CD14-positive monocyte (primary cell): ENCODE measurements at regions not wholly inside any gene's neighbourhood (a gene's known extent, or its start where the extent isn't known, plus 50 kb on each side); places are given as distances from the start of the nearest gene placed in this dataset.
A peak's percentile ranks its signal among the peaks of the same experiment; 100 is the strongest.

Source experiments
- DNase-seq, 3 donors: peaks; one replicate each; pipeline ENCODE4 v3.0.0-alpha.2; 2011 to 2022
- H2AFZ ChIP-seq: 2 replicates; pipeline ENCODE4 v1.6.0; 2012; ENCODE audit warnings: mild to moderate bottlenecking, low read depth, low read length, inconsistent platforms; ENCODE audit not compliant: insufficient read depth, poor library complexity, severe bottlenecking
- H3K27ac ChIP-seq, 2 donors: 1 replicate in 1 of 2; 2 replicates in 1 of 2; pipeline ENCODE4 v1.5.1; 2012 to 2013; ENCODE audit warnings: low read length in 2 of 2, control low read depth in 1 of 2, inconsistent platforms in 1 of 2, low read depth in 1 of 2, mild to moderate bottlenecking in 1 of 2
- H3K27me3 ChIP-seq, 2 donors: one replicate each; pipeline versions ENCODE4 v1.6.0 to v1.6.1; 2011 to 2013; ENCODE audit warnings: low read length in 2 of 2; ENCODE audit not compliant: control insufficient read depth in 2 of 2, insufficient read depth in 2 of 2
- H3K36me3 ChIP-seq, 2 donors: replicated peaks in 1 of 2; 1 replicate in 1 of 2; 2 replicates in 1 of 2; pipeline versions ENCODE4 v1.5.1 to v1.6.1; 2012 to 2013; ENCODE audit warnings: low read length in 2 of 2, control low read depth in 1 of 2, inconsistent platforms in 1 of 2, mild to moderate bottlenecking in 1 of 2; ENCODE audit not compliant: insufficient read depth in 2 of 2, control insufficient read depth in 1 of 2
- H3K4me1 ChIP-seq, 2 donors: 1 replicate in 1 of 2; 2 replicates in 1 of 2; pipeline versions ENCODE4 v1.5.1 to v1.6.1; 2012 to 2013; ENCODE audit warnings: low read length in 2 of 2, control low read depth in 1 of 2, inconsistent platforms in 1 of 2, mild to moderate bottlenecking in 1 of 2, moderate library complexity in 1 of 2; ENCODE audit not compliant: insufficient read depth in 2 of 2, control insufficient read depth in 1 of 2
- H3K4me2 ChIP-seq: replicated peaks from 2 replicates; pipeline ENCODE3; 2012; ENCODE audit warnings: low read length, moderate library complexity, mild to moderate bottlenecking; ENCODE audit not compliant: poor library complexity, severe bottlenecking; ENCODE audit errors: extremely low read depth
- H3K4me3 ChIP-seq, 3 experiments: fragments of 200-600 bp in 1 of 3; sonication (generic) in 1 of 3; replicated peaks in 1 of 3; 1 replicate in 2 of 3; 2 replicates in 1 of 3; pipeline ENCODE4 v1.5.1; 2011 to 2013; ENCODE audit warnings: low read length in 3 of 3, mild to moderate bottlenecking in 3 of 3, control low read depth in 2 of 3, low read depth in 2 of 3, inconsistent platforms in 1 of 3, moderate library complexity in 1 of 3
- H3K79me2 ChIP-seq: 2 replicates; pipeline ENCODE4 v1.6.0; 2012; ENCODE audit warnings: mild to moderate bottlenecking, control low read depth, inconsistent platforms, low read length, moderate library complexity; ENCODE audit not compliant: insufficient read depth
- H3K9ac ChIP-seq: 2 replicates; pipeline ENCODE4 v1.6.0; 2017; ENCODE audit warnings: low read length, mild to moderate bottlenecking; ENCODE audit not compliant: insufficient read depth, poor library complexity, severe bottlenecking
- H3K9me3 ChIP-seq, 2 donors: replicated peaks in 1 of 2; 1 replicate in 1 of 2; 2 replicates in 1 of 2; pipeline versions ENCODE4 v1.5.1 to v1.6.1; 2012 to 2013; ENCODE audit warnings: low read length in 2 of 2, control low read depth in 1 of 2; ENCODE audit not compliant: control insufficient read depth in 1 of 2, insufficient read depth in 1 of 2
- H4K20me1 ChIP-seq: 2 replicates; pipeline ENCODE4 v1.6.0; 2012; ENCODE audit warnings: mild to moderate bottlenecking, low read length, control low read depth, moderate library complexity; ENCODE audit not compliant: insufficient read depth
- H3K27ac Mint-ChIP-seq, 7 donors: one replicate each; pipeline ENCODE4 v1.8.0; 2020; ENCODE audit warnings: mild to moderate bottlenecking in 7 of 7, mixed read lengths in 7 of 7, moderate library complexity in 6 of 7, inconsistent platforms in 2 of 7
- H3K27me3 Mint-ChIP-seq, 3 donors: one replicate each; pipeline ENCODE4 v1.8.0; 2021 to 2022; ENCODE audit warnings: low read depth in 3 of 3, mild to moderate bottlenecking in 3 of 3, mixed read lengths in 3 of 3, moderate library complexity in 3 of 3, inconsistent platforms in 1 of 3
- H3K36me3 Mint-ChIP-seq, 2 donors: one replicate each; pipeline ENCODE4 v1.8.0; 2020; ENCODE audit warnings: mixed read lengths in 2 of 2, inconsistent platforms in 1 of 2, mild to moderate bottlenecking in 1 of 2
- H3K4me1 Mint-ChIP-seq: one replicate; pipeline ENCODE4 v1.8.0; 2020; ENCODE audit warnings: mild to moderate bottlenecking, mixed read lengths
- H3K4me3 Mint-ChIP-seq, 2 donors: one replicate each; pipeline ENCODE4 v1.8.0; 2020; ENCODE audit warnings: mild to moderate bottlenecking in 2 of 2, mixed read lengths in 2 of 2, moderate library complexity in 1 of 2
- H3K9me3 Mint-ChIP-seq, 7 donors: one replicate each; pipeline ENCODE4 v1.8.0; 2020 to 2022; ENCODE audit warnings: mixed read lengths in 7 of 7, mild to moderate bottlenecking in 6 of 7, moderate library complexity in 6 of 7, inconsistent platforms in 2 of 7
- WGBS: methylation state at CpG from one replicate; pipeline ENCODE4 v1.1.5; 2013; ENCODE audit warnings: missing lambda C conversion rate; ENCODE audit not compliant: insufficient coverage; 5-methylcytosine and 5-hydroxymethylcytosine counted together
- intact Hi-C, 2 donors: fragments of 100-400 bp; cut with micrococcal nuclease; formaldehyde crosslinking; loops; one replicate each; pipeline versions ENCODE4 v1.15.0 to v1.15.1; 2023
- TF ChIP-seq, protein P1 (sequence below): fragments of 200-600 bp; IDR thresholded peaks from one replicate; pipeline ENCODE4 v1.8.0; 2022; ENCODE audit warnings: antibody characterized with exemption, mild to moderate bottlenecking

DNA sequence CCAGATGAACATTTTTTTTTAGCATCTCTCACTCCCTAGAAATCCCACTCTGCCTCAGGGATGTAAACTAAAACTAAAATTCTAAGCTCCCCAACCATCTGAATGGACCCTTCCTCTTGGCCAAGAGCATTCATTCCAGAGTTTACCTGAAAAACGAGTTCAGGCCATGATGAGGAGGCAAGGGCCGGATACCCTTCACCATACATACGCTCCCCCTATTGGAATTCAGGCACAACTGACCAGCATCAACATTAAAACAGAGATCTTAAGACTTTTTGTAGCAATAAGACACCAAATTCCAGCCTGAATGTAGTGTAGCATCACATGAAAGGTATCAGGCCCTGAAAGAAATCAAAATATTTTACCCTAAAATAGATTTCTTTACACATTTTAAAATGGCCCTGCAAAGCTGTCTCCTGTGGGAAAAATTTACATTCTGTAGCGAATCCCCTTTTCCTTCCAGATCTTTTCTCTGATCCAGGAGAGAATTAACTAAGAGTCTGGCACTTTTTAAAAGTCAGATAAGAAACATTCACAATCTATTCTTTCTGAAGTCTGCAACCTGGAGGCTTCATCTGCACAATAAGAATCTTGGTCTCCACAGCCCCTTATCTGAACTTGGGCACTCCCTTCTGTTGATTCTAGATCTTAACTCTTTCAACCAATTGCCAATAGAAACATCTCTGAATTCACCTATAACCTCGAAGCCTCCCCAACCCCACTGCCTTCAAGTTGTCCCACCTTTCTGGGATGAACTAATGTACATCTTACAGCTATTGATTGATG is 888.5 kb downstream of the UQCRFS1 start:
- no peak for DNase-seq
- WGBS, result 79% methylated on average over 4 of the region's 5 CpGs
- Mint-ChIP-seq H3K27ac (peak overlapping the region in 1 of 7 donors; percentile 3), H3K27me3 (peaks cover 0 to 6% (median 0%) of the 10 kb centered on the region in 3 donors), H3K4me3 (no peak overlapping the region), H3K36me3 (no peaks in the 10 kb centered on the region), H3K9me3 (no peaks in the 10 kb centered on the region), H3K4me1 (no peaks in the 10 kb centered on the region)
- Histone ChIP-seq H3K36me3 (no peaks in the 10 kb centered on the region), H2AFZ (no peak overlapping the region), H4K20me1 (no peaks in the 10 kb centered on the region), H3K27ac (no peak overlapping the region), H3K27me3 (no peaks in the 10 kb centered on the region), H3K9me3 (no peaks in the 10 kb centered on the region), H3K4me1 (no peaks in the 10 kb centered on the region), H3K79me2 (no peaks in the 10 kb centered on the region), H3K4me3 (no peak overlapping the region), H3K9ac (no peak overlapping the region), H3K4me2 (no peak overlapping the region)
- TF ChIP-seq, protein P1, sequence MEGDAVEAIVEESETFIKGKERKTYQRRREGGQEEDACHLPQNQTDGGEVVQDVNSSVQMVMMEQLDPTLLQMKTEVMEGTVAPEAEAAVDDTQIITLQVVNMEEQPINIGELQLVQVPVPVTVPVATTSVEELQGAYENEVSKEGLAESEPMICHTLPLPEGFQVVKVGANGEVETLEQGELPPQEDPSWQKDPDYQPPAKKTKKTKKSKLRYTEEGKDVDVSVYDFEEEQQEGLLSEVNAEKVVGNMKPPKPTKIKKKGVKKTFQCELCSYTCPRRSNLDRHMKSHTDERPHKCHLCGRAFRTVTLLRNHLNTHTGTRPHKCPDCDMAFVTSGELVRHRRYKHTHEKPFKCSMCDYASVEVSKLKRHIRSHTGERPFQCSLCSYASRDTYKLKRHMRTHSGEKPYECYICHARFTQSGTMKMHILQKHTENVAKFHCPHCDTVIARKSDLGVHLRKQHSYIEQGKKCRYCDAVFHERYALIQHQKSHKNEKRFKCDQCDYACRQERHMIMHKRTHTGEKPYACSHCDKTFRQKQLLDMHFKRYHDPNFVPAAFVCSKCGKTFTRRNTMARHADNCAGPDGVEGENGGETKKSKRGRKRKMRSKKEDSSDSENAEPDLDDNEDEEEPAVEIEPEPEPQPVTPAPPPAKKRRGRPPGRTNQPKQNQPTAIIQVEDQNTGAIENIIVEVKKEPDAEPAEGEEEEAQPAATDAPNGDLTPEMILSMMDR, result no peak
- intact Hi-C loops, result no loop called here

DNA sequence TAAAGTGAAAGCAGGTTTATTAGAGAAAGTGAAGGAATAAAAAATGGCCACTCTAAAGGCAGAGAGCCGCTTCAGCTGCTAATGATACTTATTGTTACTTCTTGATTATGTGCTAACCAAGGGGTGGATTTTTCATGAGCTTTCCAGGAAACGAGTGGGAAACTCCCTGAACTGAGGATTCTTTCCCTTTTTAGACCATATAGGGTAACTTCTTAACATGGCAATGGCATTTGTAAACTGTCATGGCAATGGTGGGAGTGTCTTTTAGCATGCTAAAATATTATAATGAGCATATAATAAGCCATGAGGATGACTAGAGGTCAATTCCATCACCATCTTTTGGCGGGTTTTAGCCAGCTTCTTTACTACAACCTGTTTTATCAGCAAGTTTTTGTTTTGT is 890.0 kb downstream of the UQCRFS1 start:
- Mint-ChIP-seq H3K4me1 (no peaks in the 10 kb centered on the region), H3K27me3 (peaks cover 0 to 4% (median 3%) of the 10 kb centered on the region in 3 donors), H3K9me3 (no peaks in the 10 kb centered on the region), H3K4me3 (no peak overlapping the region), H3K27ac (no peak overlapping the region), H3K36me3 (no peaks in the 10 kb centered on the region)
- H4K20me1 ChIP-seq, result no peaks in the 10 kb centered on the region
- no peaks in the 10 kb centered on the region for H3K9me3 ChIP-seq
- intact Hi-C loops, result no loop called here
- H3K27ac ChIP-seq, result no peak overlapping the region
- H3K36me3 ChIP-seq, result no peaks in the 10 kb centered on the region
- H3K4me3 ChIP-seq, result no peak overlapping the region
- no peak overlapping the region for H3K9ac ChIP-seq
- WGBS, result no CpG with 5 or more reads among the region's 3 CpGs
- H3K4me2 ChIP-seq, result no peak overlapping the region
- DNase-seq, result no peak
- H3K27me3 ChIP-seq, result no peaks in the 10 kb centered on the region
- no peaks in the 10 kb centered on the region for H3K79me2 ChIP-seq
- TF ChIP-seq, protein P1, result no peak
- H3K4me1 ChIP-seq, result no peaks in the 10 kb centered on the region
- H2AFZ ChIP-seq, result no peak overlapping the region
